IPS DF 6.9 (cell line): ENCODE measurements at regions not wholly inside any gene's neighbourhood (a gene's known extent, or its start where the extent isn't known, plus 50 kb on each side); places are given as distances from the start of the nearest gene placed in this dataset.

Experiments used
- DNase-seq: peaks from one replicate; pipeline ENCODE4 v3.0.0-alpha.2; 2013; ENCODE audit warnings: low read depth, low spot score
- H3K27ac ChIP-seq: one replicate; pipeline ENCODE4 v1.5.1; 2013; ENCODE audit warnings: low read length, control low read depth
- H3K27me3 ChIP-seq: 2 replicates; pipeline ENCODE4 v1.6.1; 2013; ENCODE audit warnings: mild to moderate bottlenecking, low read length; ENCODE audit not compliant: control insufficient read depth, insufficient read depth
- H3K36me3 ChIP-seq: 2 replicates; pipeline ENCODE4 v1.6.1; 2013; ENCODE audit warnings: low read length; ENCODE audit not compliant: control insufficient read depth, insufficient read depth
- H3K4me1 ChIP-seq: 2 replicates; pipeline ENCODE4 v1.6.1; 2013; ENCODE audit warnings: low read length; ENCODE audit not compliant: control insufficient read depth, insufficient read depth
- H3K4me3 ChIP-seq: 2 replicates; pipeline ENCODE4 v1.5.1; 2013; ENCODE audit warnings: mild to moderate bottlenecking, low read length
- H3K9me3 ChIP-seq: 2 replicates; pipeline ENCODE4 v1.6.1; 2013; ENCODE audit warnings: low read length, inconsistent platforms; ENCODE audit not compliant: control insufficient read depth, insufficient read depth
- WGBS: extraction: QIAGEN DNeasy Blood & Tissue Kit; methylation state at CpG from one replicate; pipeline ENCODE4 v1.1.7; 2013; ENCODE audit warnings: mixed read lengths, missing lambda C conversion rate; ENCODE audit not compliant: insufficient read length, insufficient coverage; 5-methylcytosine and 5-hydroxymethylcytosine counted together

- H3K36me3 ChIP-seq = no peaks in the 10 kb centered on the region
- H3K27me3 ChIP-seq = no peaks in the 10 kb centered on the region
- DNase-seq = no peak
- H3K9me3 ChIP-seq = no peaks in the 10 kb centered on the region
- H3K27ac ChIP-seq = no peak overlapping the region
- peaks cover 6% of the 10 kb centered on the region; the same call in 1 of the 2 replicates for H3K4me1 ChIP-seq
- WGBS = no CpG with 5 or more reads among the region's 3 CpGs
- no peak overlapping the region for H3K4me3 ChIP-seq
Observed at GRCh38 chr20:53742685-53743081, 149.0 kb upstream of the ZNF217 start.

GRCh38 chr20:53741726-53742028 is 148.0 kb upstream of the ZNF217 start:
- no peak overlapping the region for H3K4me3 ChIP-seq
- DNase-seq = no peak
- no CpG with 5 or more reads among the region's 3 CpGs for WGBS
- peaks cover 6% of the 10 kb centered on the region; the same call in 1 of the 2 replicates for H3K4me1 ChIP-seq
- H3K9me3 ChIP-seq = no peaks in the 10 kb centered on the region
- H3K36me3 ChIP-seq = no peaks in the 10 kb centered on the region
- no peaks in the 10 kb centered on the region for H3K27me3 ChIP-seq
- no peak overlapping the region for H3K27ac ChIP-seq

- H3K4me3 ChIP-seq = no peak overlapping the region
- no peaks in the 10 kb centered on the region for H3K9me3 ChIP-seq
- no CpG with 5 or more reads among the region's 16 CpGs for WGBS
- H3K4me1 ChIP-seq = peaks cover 9% of the 10 kb centered on the region; the same call in 1 of the 2 replicates
- H3K36me3 ChIP-seq = no peaks in the 10 kb centered on the region
- H3K27ac ChIP-seq = no peak overlapping the region
- H3K27me3 ChIP-seq = no peaks in the 10 kb centered on the region
- no peak for DNase-seq
Observed at GRCh38 chr20:53739799-53740785, 146.5 kb upstream of the ZNF217 start.

GRCh38 chr20:53738945-53739798 is 145.5 kb upstream of the ZNF217 start:
- no CpG with 5 or more reads among the region's 11 CpGs for WGBS
- peaks cover 9% of the 10 kb centered on the region; the same call in 1 of the 2 replicates for H3K4me1 ChIP-seq

GRCh38 chr20:53738039-53738944 is 144.7 kb upstream of the ZNF217 start:
- Histone ChIP-seq H3K27me3 (no peaks in the 10 kb centered on the region), H3K4me1 (peaks cover 7% of the 10 kb centered on the region; the same call in 1 of the 2 replicates), H3K36me3 (no peaks in the 10 kb centered on the region), H3K9me3 (no peaks in the 10 kb centered on the region), H3K27ac (no peak overlapping the region), H3K4me3 (no peak overlapping the region)
- no CpG with 5 or more reads among the region's 26 CpGs for WGBS
- no peak for DNase-seq

More at GRCh38 chr20:53738945-53739798, 145.5 kb upstream of the ZNF217 start:
- DNase-seq = no peak
- H3K9me3 ChIP-seq = no peaks in the 10 kb centered on the region
- H3K27ac ChIP-seq = no peak overlapping the region
- H3K27me3 ChIP-seq = no peaks in the 10 kb centered on the region
- no peaks in the 10 kb centered on the region for H3K36me3 ChIP-seq
- no peak overlapping the region for H3K4me3 ChIP-seq

- no CpG with 5 or more reads among the region's 8 CpGs for WGBS
- DNase-seq = no peak
- peaks cover 7% of the 10 kb centered on the region; the same call in 1 of the 2 replicates for H3K4me1 ChIP-seq
Observed at GRCh38 chr20:53737396-53738038, 143.9 kb upstream of the ZNF217 start.

GRCh38 chr20:53736757-53737395 is 143.2 kb upstream of the ZNF217 start:
- no peak overlapping the region for H3K27ac ChIP-seq
- no peak for DNase-seq
- no peak overlapping the region for H3K4me3 ChIP-seq
- H3K9me3 ChIP-seq = no peaks in the 10 kb centered on the region
- no CpG with 5 or more reads among the region's 6 CpGs for WGBS
- no peaks in the 10 kb centered on the region for H3K27me3 ChIP-seq
- H3K4me1 ChIP-seq = peaks cover 7% of the 10 kb centered on the region; the same call in 1 of the 2 replicates
- no peaks in the 10 kb centered on the region for H3K36me3 ChIP-seq

More at GRCh38 chr20:53737396-53738038, 143.9 kb upstream of the ZNF217 start:
- Histone ChIP-seq H3K27me3 (no peaks in the 10 kb centered on the region), H3K4me3 (no peak overlapping the region), H3K27ac (no peak overlapping the region), H3K9me3 (no peaks in the 10 kb centered on the region), H3K36me3 (no peaks in the 10 kb centered on the region)

- no CpG with 5 or more reads among the region's 7 CpGs for WGBS
- no peak overlapping the region for H3K4me3 ChIP-seq
- no peak overlapping the region for H3K27ac ChIP-seq
Observed at GRCh38 chr20:53736122-53736756, 142.6 kb upstream of the ZNF217 start.

GRCh38 chr20:53735536-53736050 is 142.0 kb upstream of the ZNF217 start:
- H3K9me3 ChIP-seq = no peaks in the 10 kb centered on the region
- no peak overlapping the region for H3K4me3 ChIP-seq
- DNase-seq = no peak
- peaks cover 7% of the 10 kb centered on the region; the same call in 1 of the 2 replicates for H3K4me1 ChIP-seq
- no CpG with 5 or more reads among the region's 5 CpGs for WGBS
- no peaks in the 10 kb centered on the region for H3K27me3 ChIP-seq
- no peaks in the 10 kb centered on the region for H3K36me3 ChIP-seq
- no peak overlapping the region for H3K27ac ChIP-seq

More at GRCh38 chr20:53736122-53736756, 142.6 kb upstream of the ZNF217 start:
- H3K27me3 ChIP-seq = no peaks in the 10 kb centered on the region
- no peaks in the 10 kb centered on the region for H3K36me3 ChIP-seq
- DNase-seq = no peak
- H3K9me3 ChIP-seq = no peaks in the 10 kb centered on the region
- peaks cover 7% of the 10 kb centered on the region; the same call in 1 of the 2 replicates for H3K4me1 ChIP-seq
